ENCODE measurements at regions not wholly inside any gene's neighbourhood (a gene's known extent, or its start where the extent isn't known, plus 50 kb on each side); places are given as distances from the start of the nearest gene placed in this dataset.
"Not testable (repeated sequence)": the region's sequence is repeated elsewhere in the genome, so short reads cannot be mapped to it uniquely, and the experiment has no call there.

- intact Hi-C loops (cut with micrococcal nuclease): no loop called here
Measured at GRCh38 chr6:117761610-117762009, 86.3 kb downstream of the NUS1 start.

DNA sequence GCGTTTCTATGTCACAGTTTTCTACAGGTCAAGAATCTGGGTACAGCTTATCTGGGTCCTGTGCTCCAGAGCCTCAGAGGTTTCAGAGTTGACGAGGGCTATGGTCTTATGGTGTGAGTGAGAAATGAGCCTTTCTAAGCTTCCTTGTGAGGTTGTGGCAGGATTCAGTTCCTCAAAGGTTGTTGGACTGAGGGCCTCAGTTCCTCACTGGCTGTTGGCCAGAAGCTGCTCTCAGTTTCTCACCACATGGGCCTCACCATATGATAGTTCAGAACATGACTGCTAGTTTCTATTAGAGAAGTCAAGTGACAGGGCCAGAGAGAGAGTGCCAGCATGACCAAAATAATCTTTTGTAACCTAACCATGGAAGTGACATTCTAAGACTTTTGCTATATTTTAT lies 96.1 kb downstream of the NUS1 start:
- intact Hi-C loops (cut with micrococcal nuclease): no loop called here

DNA sequence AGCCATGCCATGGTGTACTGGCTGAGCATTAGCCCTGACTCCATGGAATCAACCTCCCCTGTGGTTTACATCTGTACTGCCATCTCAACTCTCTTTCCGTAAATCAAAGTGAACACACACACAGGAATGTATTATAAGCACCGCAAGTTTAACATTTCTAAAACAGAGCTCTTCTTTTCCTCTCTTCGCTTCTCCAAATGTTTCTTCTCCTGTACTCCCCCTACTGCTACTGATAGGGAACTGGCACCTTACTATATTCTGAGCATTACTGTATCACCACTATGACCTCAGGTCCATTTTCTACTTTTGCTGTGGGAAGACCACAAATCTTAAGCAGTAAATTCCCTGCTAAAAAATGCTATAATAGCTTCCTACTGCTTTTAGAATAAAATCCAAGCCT lies 101.2 kb downstream of the NUS1 start:
- intact Hi-C loops (cut with micrococcal nuclease): no loop called here

DNA sequence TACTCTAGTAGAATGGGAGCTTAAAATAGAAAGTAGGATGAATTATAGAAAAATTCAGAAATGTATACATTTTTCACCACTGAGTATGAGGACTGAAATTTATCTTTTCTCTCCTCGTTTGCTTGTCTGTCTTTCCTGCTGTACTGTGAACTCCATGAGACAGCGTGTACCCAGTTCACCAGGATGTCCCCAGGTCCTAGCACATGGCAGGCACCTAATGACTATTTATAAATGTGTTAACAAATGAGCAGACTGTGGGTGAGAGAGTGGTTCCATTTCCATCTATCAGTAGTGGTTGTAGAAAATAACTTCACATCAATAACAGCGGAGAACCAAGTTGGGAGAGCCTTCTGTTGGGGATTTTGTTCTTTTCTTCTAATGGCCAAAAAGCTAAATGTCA lies 106.3 kb downstream of the NUS1 start:
- intact Hi-C loops (cut with micrococcal nuclease): no loop called here

- intact Hi-C loops (cut with micrococcal nuclease): no loop called here
Measured at GRCh38 chr6:117783279-117783678, 108.0 kb downstream of the NUS1 start.

- intact Hi-C loops (cut with micrococcal nuclease): no loop called here
Measured at GRCh38 chr6:117791012-117791411, 115.7 kb downstream of the NUS1 start.

DNA sequence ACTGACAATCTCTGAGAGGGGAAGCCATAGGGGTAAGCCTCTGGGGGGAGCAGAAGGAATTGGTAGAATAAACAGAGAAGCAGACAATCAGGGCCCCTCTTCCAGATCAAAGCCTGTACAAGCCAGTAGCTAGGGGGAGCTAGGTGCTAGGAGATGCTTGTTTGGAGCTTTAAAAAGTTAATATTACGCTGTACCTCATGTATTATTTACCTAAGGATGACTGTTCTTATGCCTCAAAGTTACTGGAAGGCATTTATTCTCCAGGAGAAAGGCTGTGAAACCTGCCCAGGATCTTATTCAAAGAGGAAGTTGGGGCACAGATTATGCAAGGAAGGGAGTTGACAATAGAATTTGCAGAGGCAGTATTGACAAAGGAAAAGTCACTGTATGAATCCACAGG lies 111.8 kb upstream of the SLC35F1 start:
- intact Hi-C loops (cut with micrococcal nuclease): no loop called here

GRCh38 chr6:117798819-117799218 lies 108.2 kb upstream of the SLC35F1 start:
- intact Hi-C loops (cut with micrococcal nuclease): not testable (repeated sequence)

GRCh38 chr6:117810269-117810668 lies 96.8 kb upstream of the SLC35F1 start:
- intact Hi-C loops (cut with micrococcal nuclease): no loop called here

DNA sequence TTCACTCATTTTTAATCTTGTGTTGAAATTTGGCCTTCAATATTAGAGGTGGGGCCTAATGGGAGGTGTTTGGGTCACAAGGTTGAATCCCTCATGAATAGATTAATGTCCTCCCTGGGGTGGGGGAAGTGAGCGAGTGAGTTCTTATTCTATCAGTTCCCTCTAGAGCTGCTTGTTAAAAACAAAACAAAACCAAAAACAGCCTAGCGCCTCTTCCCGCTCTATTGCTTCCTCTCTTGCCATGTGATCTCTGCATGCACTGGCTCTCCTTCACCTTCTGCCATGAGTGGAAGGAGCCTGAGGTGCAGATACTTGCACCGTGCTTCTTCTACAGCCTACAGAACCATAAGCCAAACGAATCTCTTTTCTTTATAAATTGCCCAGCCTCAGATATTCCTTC lies 89.6 kb upstream of the SLC35F1 start:
- intact Hi-C loops (cut with micrococcal nuclease): no loop called here

DNA sequence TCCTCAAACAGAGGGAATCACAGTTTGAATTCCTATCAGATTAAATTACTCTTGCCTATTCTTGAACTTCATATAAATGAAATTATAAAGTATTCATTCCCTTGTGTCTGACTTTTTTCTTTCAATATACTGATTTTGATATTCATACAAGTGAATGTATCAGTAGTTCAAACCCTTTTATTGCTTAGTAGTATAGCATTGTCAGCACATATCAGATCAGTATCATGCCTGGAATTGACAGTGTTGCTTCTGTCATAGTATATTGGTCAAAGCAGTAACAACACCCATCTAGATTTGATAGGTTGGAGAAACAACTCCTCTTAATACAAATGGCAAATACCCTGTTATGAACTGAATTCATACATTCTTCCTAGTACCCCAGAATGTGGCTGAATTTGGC lies 89.1 kb upstream of the SLC35F1 start:
- intact Hi-C loops (cut with micrococcal nuclease): no loop called here

GRCh38 chr6:117818449-117818848 lies 88.6 kb upstream of the SLC35F1 start:
- intact Hi-C loops (cut with micrococcal nuclease): no loop called here

- intact Hi-C loops (cut with micrococcal nuclease): loop anchor here (1.0 kb wide), 1 partner anchor 483 kb away; no protein-coding TSS in a partner anchor
Measured at GRCh38 chr6:117829594-117830319, 77.3 kb upstream of the SLC35F1 start.

DNA sequence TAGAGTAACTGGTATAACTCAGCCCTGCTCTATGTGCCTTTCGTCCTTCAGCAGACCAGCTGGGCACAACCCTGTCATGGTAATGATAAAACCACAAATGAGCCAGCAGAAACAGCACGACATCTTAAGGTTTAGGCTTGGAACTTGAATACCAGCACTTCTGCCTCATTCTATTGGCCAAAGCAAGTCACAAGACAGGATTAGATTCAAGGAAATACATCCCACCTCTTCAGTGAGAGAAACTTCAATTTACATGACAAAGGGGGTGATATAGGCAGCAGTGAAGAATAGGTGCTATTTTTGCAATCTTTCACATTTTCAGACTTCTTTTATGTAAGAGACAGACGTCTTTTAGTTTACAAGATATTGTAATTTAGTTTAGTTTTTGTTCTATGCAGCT lies 69.8 kb upstream of the SLC35F1 start:
- intact Hi-C loops (cut with micrococcal nuclease): no loop called here

DNA sequence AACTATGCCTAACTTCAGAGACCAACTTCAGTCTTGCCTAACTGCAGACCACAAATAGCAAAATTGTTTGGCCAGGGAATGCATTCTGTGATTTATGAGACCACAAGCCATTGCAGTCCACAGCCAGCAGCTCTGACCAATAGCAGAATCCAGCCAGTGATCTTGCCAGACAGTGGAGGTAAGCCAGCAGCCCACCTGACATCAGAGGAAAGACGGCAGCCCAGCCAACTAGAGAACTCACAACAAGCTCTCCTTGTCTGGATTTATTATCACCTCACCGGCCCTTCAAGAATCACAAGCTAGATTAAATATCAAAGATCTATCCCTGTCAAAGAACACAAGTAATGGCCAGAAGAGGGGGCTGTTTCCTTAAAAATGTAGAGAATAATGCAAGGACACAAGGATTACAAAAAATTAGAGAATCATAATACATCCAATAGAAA lies 66.5 kb upstream of the SLC35F1 start:
- intact Hi-C loops (cut with micrococcal nuclease): no loop called here

GRCh38 chr6:117847912-117848311 lies 59.2 kb upstream of the SLC35F1 start:
- intact Hi-C loops (cut with micrococcal nuclease): no loop called here

DNA sequence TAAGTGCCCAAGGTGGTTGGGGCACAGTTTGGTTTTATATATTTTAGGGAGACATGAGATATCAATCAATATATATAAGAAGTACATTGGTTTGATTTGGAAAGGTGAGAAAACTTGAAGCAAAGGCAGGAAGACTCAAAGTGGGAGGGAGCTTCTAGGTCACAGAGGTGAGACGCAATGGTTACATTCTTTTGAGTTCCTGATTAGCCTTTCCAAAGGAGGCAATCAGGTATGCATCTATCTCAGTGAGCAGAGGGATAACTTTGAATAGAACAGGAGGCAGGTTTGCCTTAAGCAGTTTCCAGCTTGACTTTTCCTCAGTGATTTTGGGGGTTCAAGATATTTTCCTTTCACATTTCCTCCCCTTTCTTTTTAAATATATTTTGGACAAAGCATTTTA lies 58.0 kb upstream of the SLC35F1 start:
- intact Hi-C loops (cut with micrococcal nuclease): no loop called here
